Fibroblast of lung (primary cell): ENCODE measurements at regions not wholly inside any gene's neighbourhood (a gene's known extent, or its start where the extent isn't known, plus 50 kb on each side); places are given as distances from the start of the nearest gene placed in this dataset.

Experiments
- DNase-seq, 2 donors: peaks; one replicate each; pipeline versions ENCODE4 v3.0.0 to v3.0.0-alpha.2; 2010; ENCODE audit warnings: low read depth in 2 of 2
- H2AFZ ChIP-seq: 2 replicates; pipeline ENCODE4 v1.5.1; 2012; ENCODE audit warnings: low read length, control low read depth, inconsistent platforms
- H3K27ac ChIP-seq: 2 replicates; pipeline ENCODE4 v1.5.1; 2011; ENCODE audit warnings: low read length, control low read depth; ENCODE audit not compliant: insufficient read depth
- H3K27me3 ChIP-seq: 2 replicates; pipeline ENCODE4 v1.5.1; 2011; ENCODE audit warnings: mild to moderate bottlenecking, low read length; ENCODE audit not compliant: control insufficient read depth, insufficient read depth
- H3K36me3 ChIP-seq: 2 replicates; pipeline ENCODE4 v1.5.1; 2011; ENCODE audit warnings: low read length; ENCODE audit not compliant: control insufficient read depth, insufficient read depth
- H3K4me1 ChIP-seq: 2 replicates; pipeline ENCODE4 v1.5.1; 2011; ENCODE audit warnings: low read length; ENCODE audit not compliant: control insufficient read depth, insufficient read depth; ENCODE audit errors: extremely low read depth
- H3K4me2 ChIP-seq: 2 replicates; pipeline ENCODE4 v1.5.1; 2011; ENCODE audit warnings: low read length, control low read depth; ENCODE audit not compliant: insufficient read depth; ENCODE audit errors: extremely low read depth
- H3K4me3 ChIP-seq, 4 experiments: fragments of 200-600 bp in 1 of 4; sonication (generic) in 1 of 4; replicated peaks in 1 of 4; 2 replicates each; pipeline ENCODE4 v1.5.1; 2011 to 2016; ENCODE audit warnings: low read length in 4 of 4, low read depth in 3 of 4, mild to moderate bottlenecking in 3 of 4, control low read depth in 2 of 4, inconsistent platforms in 1 of 4, mixed read lengths in 1 of 4; ENCODE audit not compliant: insufficient read depth in 1 of 4; ENCODE audit errors: control extremely low read depth in 1 of 4
- H3K79me2 ChIP-seq: 2 replicates; pipeline ENCODE4 v1.5.1; 2012; ENCODE audit warnings: mild to moderate bottlenecking, low read length, inconsistent platforms; ENCODE audit not compliant: control insufficient read depth, insufficient read depth
- H3K9ac ChIP-seq: 2 replicates; pipeline ENCODE4 v1.5.1; 2011; ENCODE audit warnings: mild to moderate bottlenecking, low read length, control low read depth; ENCODE audit not compliant: insufficient read depth
- H3K9me3 ChIP-seq: 2 replicates; pipeline ENCODE4 v1.5.1; 2012; ENCODE audit warnings: low read depth, low read length; ENCODE audit not compliant: control insufficient read depth, insufficient read depth
- H4K20me1 ChIP-seq: 2 replicates; pipeline ENCODE4 v1.5.1; 2011; ENCODE audit warnings: low read length; ENCODE audit not compliant: control insufficient read depth, insufficient read depth; ENCODE audit errors: extremely low read depth
- CTCF ChIP-seq, 2 donors: IDR thresholded peaks in 1 of 2; conservative IDR thresholded peaks in 1 of 2; 1 replicate in 1 of 2; 2 replicates in 1 of 2; pipeline ENCODE4 v1.5.1; 2011 to 2012; ENCODE audit warnings: low read length in 2 of 2, control low read depth in 1 of 2, inconsistent platforms in 1 of 2, low read depth in 1 of 2, mild to moderate bottlenecking in 1 of 2
- EZH2 ChIP-seq: IDR thresholded peaks from 2 replicates; pipeline ENCODE4 v1.5.1; 2012; ENCODE audit warnings: low read length, control low read depth, mild to moderate bottlenecking; ENCODE audit errors: missing control alignments

GRCh38 chr18:22046473-22046872 is 122.9 kb upstream of the GATA6 start:
- TF ChIP-seq CTCF (conservative IDR thresholded peaks at IDR 0.05 in 1 of 2, IDR thresholded peaks at IDR 0.05 in 1 of 2; ENCODE audit: low read depth in 1 of 2, low read length in 2 of 2) = no peak
- Histone ChIP-seq H3K4me1 (no peaks in the 10 kb centered on the region), H3K9ac (no peak overlapping the region), H3K4me3 (no peak overlapping the region), H2AFZ (no peak overlapping the region), H3K27me3 (peaks cover 9% of the 10 kb centered on the region), H3K9me3 (no peaks in the 10 kb centered on the region), H3K27ac (no peak overlapping the region), H4K20me1 (no peaks in the 10 kb centered on the region), H3K36me3 (no peaks in the 10 kb centered on the region), H3K79me2 (no peaks in the 10 kb centered on the region), H3K4me2 (no peak overlapping the region)
- no peak for DNase-seq

- Histone ChIP-seq H3K36me3 (no peaks in the 10 kb centered on the region), H3K4me1 (no peaks in the 10 kb centered on the region), H3K9ac (no peak overlapping the region), H3K4me3 (no peak overlapping the region), H4K20me1 (no peaks in the 10 kb centered on the region), H3K79me2 (no peaks in the 10 kb centered on the region), H3K27me3 (peaks cover 4% of the 10 kb centered on the region), H3K9me3 (no peaks in the 10 kb centered on the region), H3K4me2 (no peak overlapping the region), H3K27ac (no peak overlapping the region), H2AFZ (no peak overlapping the region)
- no peak for DNase-seq
- TF ChIP-seq CTCF (conservative IDR thresholded peaks at IDR 0.05 in 1 of 2, IDR thresholded peaks at IDR 0.05 in 1 of 2; ENCODE audit: low read depth in 1 of 2, low read length in 2 of 2) = no peak
- TF ChIP-seq EZH2 = no peak
Observed at GRCh38 chr18:22047485-22047884, 121.9 kb upstream of the GATA6 start.

- no peak overlapping the region for H3K9ac ChIP-seq
- H3K79me2 ChIP-seq = no peaks in the 10 kb centered on the region
- no peak overlapping the region for H3K4me3 ChIP-seq
- no peak overlapping the region for H2AFZ ChIP-seq
- no peaks in the 10 kb centered on the region for H3K36me3 ChIP-seq
- no peak overlapping the region for H3K4me2 ChIP-seq
- no peaks in the 10 kb centered on the region for H3K4me1 ChIP-seq
- no peaks in the 10 kb centered on the region for H4K20me1 ChIP-seq
- TF ChIP-seq CTCF (conservative IDR thresholded peaks at IDR 0.05 in 1 of 2, IDR thresholded peaks at IDR 0.05 in 1 of 2; ENCODE audit: low read depth in 1 of 2, low read length in 2 of 2) (no peak), EZH2 (no peak)
- no peaks in the 10 kb centered on the region for H3K9me3 ChIP-seq
- no peak for DNase-seq
- peaks cover 4% of the 10 kb centered on the region for H3K27me3 ChIP-seq
- H3K27ac ChIP-seq = no peak overlapping the region
Observed at GRCh38 chr18:22048221-22048620, 121.2 kb upstream of the GATA6 start.
